NCI-H1417 (cell line): ENCODE measurements at regions not wholly inside any gene's neighbourhood (a gene's known extent, or its start where the extent isn't known, plus 50 kb on each side); places are given as distances from the start of the nearest gene placed in this dataset.
"Not testable (repeated sequence)": the region's sequence is repeated elsewhere in the genome, so short reads cannot be mapped to it uniquely, and the experiment has no call there.

ENCODE experiments used
- DNase-seq, 3 experiments: peaks; one replicate each; lab custom pipeline; 2025; lab: John Stamatoyannopoulos, UW

DNA sequence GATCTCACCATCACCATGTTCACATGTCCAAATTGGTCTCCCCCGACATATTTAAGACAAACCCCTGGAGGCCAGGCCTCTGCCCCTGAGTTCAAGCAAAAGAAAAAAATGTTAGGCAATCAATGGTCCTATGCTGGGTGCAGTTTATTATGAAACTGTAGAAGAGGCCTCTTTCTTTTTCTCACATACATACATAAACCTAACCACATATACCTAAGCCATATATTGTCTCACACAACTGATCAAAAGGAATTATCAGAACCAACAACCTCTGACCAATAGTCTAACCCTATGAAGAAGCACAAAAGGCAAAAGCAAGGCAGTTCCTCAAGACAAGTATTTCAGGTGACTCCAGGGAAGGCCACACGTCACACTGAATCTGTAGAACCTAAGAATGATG is 49.9 kb downstream of the ILRUN start:
- no peak for DNase-seq

DNA sequence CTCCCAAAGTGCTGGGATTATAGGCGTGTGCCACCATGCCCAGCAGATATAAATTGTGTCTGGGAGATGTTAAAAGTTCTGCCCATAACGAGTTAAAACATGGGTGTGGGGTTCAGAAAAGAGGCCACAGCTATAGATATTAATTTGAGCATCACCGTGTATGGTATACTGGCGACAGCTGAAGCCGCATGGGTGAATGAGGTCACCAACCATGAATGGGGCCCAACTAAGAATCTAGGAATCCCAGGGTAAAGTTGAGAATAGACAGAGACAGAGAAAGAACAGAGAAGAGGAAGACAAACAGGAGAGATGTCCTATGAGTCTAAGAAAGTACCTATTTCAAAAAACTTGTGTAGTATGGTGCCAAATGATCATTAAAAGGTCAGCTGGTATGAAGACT is 50.9 kb downstream of the ILRUN start:
- DNase-seq = no peak

DNA sequence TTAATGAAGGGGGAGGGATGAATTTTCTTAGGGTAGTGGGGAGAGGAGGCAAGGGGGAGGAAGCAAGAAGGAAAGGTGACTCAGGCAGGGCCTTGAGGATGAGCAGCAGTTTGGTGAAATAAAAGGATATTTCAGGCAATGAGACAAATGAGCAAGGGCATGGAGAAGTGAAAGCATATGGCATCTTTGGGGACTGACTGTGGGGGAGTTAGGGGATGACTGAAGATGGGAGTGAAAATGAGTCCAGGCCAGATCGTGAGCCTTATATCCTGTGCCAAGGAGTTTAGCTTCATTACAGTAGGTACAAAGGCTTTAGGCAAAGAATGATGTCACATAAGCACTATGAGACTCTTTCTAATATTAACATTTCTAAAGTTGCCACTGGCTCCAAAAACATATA is 51.9 kb downstream of the ILRUN start:
- no peak for DNase-seq

DNA sequence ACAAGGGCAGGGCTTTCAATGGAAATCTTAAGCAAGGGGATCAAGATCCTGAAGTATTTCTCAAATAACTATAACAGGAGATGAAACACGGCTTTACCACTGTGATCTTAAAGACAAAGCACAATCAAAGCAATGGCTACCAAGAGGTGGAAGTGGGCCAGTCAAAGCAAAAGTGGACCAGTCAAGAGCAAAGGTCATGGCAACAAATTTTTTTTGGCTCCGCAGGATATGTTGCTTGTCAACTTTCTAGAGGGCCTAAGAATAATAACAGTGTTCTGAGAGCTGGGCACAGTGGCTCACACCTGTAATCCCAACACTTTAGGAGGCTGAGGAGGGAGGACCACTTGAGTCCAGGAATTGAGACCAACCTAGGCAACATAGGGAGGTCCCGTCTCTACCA is 54.1 kb downstream of the ILRUN start:
- DNase-seq = no peak

DNA sequence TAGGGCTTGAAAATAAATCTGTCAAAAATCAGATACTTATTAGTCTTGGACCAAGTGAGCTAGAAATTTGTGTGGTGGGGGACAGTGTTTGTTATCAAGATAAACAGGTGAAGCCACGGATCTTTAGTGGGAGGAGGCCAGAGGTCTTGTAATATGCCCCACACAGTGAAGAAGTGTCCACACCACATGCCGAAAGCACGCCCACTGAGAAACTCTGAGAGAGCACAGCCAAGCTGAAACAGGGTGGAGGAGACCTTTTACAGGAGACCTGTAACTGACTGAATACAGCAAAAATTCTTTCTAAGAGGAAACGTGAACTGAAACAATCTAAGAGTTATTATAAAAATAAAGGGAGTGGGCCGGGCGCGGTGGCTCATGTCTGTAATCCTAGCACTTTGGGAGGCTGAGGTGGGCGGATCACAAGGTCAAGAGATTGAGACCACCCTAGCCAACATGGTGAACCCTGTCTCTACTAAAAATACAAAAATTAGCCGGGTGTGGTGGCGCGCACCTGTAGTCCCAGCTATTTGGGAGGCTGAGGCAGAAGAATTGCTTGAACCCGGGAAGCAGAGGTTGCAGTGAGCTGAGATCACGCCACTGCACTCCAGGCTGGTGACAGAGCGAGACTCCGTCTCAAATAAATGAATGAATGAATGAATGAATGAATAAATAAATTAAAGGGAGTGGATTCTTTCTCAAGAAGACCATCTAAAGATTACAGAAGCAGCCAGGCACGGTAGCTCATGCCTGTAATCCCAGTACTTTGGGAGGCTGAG is 56.3 kb downstream of the ILRUN start:
- DNase-seq = not testable (repeated sequence)

DNA sequence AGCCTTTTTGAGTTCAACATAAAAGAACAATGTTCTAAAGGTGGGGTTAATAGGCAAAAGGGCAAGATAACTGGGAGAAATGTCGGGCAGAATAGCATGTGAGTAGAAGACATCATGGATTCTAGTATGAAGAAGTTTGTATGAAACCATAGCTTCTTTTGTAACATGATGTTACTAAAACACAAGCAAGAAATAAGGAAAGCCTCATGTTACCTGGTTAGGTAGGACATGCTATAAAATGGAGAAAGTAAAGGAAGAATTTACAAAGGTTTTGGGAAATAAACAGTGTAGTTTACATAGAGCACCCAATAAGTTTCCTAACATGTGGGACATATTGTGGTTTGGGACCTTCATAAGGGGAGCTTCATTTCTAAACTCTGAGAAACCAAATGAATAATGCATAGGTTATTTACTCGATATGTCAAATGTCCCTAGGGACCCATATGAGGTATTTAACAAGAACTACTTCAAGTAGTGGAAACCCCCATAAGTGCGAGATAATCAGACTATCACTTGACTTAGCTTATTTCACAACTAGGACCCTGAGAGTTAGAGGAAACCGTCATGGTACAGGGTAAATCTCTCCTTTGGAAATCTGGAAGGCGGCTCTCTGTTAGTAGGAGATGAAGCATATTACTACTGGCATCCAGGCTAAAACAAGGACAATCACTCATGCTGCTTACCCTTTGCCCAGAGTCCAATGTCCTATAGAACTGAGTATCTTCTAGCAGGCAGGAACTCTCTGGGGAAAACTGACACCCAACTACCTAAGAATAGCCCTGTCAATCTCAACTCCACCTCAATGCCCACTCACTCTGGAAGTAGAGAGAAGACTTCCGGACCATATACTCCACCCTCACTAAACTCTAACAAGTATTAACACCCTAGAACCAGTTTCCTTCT is 57.5 kb downstream of the ILRUN start:
- no peak for DNase-seq

DNA sequence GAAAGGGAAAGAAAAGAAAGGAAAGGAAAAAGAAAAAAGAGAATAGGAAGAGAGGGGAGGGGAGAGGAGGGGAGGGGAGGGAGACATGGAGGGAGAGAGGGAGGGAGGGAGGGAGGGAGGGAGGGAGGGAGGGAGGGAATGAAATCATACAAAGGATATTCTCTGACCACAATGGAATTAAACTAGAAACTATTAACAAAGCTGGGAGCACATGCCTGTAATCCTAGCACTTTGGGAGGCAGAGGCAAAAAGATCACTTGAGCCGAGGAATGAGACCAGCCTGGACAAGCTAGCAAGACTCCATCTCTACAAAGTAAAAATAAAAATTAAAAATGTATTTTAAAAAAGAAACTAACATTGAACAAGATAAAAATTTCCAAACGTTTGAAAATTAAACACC is 62.8 kb downstream of the ILRUN start:
- no peak for DNase-seq

DNA sequence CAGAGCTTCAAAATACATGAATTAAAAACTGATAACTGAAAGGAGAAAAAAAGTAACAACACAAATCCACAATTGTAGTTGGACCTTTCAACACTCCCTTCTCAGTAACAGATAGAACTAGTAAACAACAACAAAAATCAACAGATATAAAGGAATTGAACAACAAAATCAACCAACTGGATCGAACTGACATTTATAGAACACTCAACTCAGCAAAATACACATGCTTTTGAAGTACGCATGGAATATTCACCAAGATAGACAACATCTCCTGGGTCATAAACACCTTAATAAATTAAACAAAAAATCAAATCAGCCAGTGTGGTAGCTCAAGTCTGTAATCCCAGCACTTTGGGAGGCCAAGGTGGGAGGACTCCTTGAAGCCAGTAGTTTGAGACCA is 63.3 kb downstream of the ILRUN start:
- no peak for DNase-seq

DNA sequence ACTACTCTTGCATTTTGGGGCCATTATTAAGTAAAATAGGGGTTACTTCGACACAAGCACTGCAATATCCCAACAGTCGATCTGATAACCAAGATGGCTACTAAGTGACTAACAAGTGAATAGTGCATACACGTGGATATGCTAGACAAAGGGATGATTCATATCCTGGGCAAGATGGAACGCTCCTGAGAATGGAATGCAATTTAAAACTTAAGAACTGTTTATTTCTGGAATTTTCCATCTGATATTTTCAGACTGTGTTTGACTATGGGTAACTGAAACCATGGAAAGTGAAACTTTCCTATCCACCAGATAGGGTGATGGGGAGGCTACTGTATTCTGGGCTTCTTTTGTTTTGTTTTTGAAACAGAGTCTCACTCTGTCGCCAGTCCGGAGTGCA is 66.5 kb downstream of the ILRUN start:
- DNase-seq = no peak

DNA sequence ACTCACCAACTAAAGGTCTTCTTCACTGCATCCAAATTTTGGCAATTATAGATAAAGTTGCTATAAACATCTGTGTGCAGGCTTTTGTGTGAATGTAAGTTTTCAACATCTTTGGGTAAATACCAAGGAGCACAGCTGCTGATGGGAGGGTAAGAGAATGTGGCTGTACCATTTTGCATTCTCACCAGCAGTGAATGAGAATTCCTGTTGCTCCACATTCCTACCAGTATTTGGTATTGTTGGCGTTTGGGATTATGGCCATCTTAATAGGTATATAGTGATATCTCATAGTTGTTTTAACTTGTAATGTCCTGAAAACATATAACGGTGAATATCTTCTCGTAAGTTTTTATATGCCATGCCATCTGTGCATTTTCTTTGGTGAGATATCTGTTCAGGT is 69.3 kb downstream of the ILRUN start:
- no peak for DNase-seq

DNA sequence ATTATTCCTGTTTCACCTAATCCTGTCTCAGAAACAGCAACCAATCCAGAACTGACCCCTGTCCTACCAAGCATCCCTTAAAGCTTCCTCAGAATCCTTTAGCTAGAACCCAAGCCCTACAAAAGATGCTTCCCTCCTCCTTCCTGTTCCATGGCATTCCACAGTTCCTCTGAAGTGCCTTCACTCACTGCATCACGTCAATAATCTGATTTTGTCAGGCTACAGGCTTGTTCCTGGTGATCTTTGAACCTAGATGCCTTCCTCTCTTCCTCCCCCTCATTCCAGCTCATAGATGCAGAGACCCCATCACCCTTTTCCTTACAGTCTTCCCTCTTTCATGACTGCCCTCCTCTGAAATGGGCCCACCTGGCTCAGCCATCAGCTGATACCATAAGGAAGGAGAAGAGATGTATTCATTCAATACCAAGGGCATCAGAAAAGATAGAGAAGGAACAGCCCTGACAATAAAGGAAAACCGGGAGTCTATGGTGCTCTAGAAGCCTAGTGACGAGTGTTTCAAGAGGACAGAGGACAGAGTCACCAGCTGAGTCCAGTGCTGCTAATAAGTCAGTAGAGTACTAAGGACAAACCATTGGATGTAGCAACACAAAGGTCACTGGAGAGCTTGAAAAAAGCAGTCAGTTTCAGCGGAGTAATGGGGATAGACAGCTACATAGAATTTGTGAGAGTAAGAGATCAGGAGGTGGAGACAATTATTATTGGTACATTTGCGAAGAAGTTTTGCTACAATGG is 62.5 kb upstream of the SPDEF start:
- no peak for DNase-seq

DNA sequence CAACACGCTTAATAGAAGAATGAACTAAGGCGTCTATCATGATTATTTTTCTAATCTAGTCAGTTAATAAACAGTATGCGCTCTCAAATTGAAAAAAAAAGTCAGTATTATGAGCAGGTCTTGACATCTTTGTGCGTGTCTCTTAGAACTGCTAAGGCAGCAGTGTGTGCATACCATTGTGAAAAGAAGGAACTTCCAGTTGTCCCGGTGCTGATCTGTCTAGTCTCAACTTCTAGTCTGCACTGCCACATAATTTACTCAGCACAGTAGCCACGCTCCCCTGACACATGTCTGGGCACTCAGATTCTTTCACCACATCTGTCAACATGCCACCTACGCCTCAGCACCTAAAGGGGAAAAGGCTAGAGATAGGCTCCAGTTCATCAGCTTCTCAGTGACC is 61.1 kb upstream of the SPDEF start:
- no peak for DNase-seq

DNA sequence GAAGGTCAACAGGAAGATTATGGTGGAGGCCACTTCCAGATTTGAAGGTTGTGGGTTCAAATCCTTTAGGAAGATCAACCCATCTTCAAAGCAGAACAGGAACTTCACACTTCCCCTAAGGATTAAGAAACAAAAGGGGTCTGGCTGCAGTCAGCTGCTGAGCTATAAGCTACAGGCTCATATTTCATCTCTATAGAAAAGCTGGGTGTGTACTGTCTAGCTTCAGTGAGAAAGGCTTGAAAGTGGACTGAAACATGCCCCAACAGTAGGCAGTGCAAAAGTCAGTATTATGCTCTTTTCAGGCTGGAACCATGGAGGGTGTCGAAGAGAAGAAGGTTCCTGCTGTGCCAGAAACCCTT is 60.1 kb upstream of the SPDEF start:
- DNase-seq = peak in 1 of 3 experiments; percentile 29

DNA sequence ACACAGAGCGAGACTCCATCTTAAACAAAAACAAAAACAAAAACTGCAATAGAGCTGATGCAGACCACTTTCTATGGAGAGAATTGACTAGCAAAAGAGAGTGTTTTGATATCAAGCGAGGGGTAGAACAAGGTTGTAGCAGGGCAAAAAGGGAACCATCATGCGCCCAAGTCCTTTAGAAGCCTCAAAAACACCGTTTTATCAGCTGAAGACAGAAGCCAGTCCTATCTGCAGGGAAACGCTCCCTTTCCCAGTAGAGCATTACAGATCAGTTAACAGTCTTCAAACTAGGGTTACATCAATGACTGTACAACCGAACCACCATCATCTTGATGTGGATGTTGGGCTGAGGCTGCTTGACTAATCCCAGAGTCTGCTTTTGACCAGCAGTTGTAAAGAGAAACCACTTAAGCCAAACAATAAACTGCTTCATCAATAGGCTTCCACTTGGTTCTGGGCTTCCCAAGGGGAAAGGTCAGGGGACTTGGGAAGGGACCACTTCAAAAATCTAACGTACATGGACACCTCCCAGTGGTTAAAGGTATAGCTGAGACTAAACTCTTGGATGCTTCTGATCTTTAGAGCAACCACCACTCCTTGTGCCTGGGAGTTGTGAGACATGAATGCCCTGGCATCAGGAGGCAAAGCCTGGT is 59.6 kb upstream of the SPDEF start:
- no peak for DNase-seq

DNA sequence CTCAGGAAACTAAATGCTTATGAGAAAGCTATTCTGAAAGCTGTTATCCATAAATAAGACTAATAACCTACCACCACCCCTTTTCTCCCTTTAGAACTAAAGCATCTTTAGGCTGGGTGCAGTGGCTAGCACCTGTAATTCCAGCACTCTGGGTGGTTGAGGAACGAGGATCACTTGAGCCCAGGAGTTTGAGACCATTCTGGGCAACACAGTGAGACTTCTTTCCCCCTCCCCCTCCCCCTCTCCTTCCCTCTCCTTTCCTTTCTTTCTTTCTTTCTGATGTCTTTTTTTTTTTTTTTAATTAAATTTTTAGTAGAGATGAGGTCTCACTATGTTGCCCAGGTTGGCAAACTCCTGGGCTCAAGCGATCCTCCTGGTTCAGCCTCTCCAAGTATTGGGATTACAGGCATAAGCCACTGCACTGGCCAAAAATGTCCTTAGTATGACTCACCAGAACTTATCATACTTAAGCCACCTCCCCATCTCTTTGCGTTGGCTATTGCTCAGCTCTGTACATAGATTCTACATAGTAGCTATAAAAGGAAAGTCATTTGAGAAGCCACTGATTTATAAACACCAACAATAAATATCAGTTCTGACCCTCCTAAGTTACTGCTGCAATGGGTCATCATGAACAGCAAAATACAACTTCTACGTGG is 54.8 kb upstream of the SPDEF start:
- DNase-seq = no peak

DNA sequence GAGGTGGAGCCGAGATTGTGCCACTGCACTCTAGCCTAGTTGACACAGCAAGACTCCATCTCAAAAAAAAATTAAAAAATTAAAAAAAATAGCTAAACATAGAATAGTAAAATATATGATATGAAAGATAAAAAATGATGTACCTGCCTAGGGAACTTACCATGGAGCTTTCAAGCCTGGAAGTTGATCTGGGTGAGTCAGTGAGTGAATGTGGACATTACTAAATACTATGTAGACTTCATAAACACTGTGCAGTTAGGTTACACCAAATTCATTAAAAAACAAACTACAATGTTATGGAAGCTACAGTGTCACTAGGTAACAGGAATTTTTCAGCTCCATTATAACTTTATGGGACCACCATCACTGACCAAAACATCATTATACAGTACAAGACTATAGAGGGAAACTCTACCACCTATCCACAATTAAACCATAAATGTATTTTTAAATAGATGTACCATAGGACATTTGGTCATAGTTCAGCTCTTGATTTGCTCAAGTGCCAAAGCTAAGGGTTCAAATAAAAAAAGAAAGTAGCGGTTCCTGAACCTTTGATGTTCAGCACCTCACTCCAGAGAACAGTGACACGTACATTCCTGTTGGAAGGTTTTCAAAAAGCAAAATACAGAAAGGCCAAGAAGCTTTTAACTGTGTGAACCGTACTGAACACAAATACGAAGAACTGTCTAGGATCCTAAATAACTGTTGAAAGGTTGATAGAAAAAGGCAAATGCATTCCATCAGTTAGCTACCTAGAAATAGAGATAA is 52.4 kb upstream of the SPDEF start:
- no peak for DNase-seq

DNA sequence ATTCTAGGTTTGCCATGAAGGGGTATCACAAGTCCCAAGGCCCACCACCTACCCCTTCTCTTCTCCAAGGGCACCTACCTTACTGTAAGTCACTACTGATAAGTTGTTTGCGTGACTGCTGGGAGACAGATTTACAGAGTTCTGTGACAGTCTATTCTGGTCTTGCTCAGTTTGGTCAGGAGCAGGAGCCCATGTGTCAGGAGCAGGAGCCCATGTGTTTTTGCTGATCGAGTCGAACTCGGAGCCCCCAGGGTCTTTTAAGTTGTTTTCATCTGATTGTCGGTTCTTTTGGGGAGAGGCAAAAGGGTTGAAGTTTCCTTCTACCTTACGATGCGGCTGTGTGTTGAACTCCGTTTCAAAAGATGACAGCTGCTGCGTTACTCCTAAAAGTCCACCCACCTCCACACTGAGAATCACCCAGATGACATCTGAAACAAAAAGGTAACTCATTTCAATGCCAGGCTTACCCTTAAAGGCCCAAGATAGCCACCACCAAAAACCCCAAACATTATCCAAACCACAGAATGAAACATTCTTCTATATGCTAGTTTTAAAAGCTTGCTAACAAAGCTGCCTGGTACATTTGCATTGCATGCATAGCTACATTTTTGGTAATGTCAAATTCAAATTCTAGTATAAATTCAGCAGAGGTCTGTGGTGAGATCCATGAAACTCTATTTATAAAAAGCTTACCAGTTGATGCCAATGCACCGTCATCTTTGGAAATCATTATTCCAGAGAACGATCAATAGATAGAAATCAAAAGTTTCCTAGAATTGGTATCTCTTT is 50.5 kb upstream of the SPDEF start:
- no peak for DNase-seq
